ENCODE measurements at regions not wholly inside any gene's neighbourhood (a gene's known extent, or its start where the extent isn't known, plus 50 kb on each side); places are given as distances from the start of the nearest gene placed in this dataset.

GRCh38 chr4:72768364-72768763 is 199.3 kb upstream of the ADAMTS3 start:
- TF ChIP-seq REST (IDR thresholded peaks at IDR 0.05; ENCODE audit: insufficient replicate concordance, low read depth) = no peak
- TF ChIP-seq CTCF (IDR thresholded peaks at IDR 0.05; ENCODE audit: insufficient read depth, low read length) = no peak
- TF ChIP-seq POLR2AphosphoS5 (IDR thresholded peaks at IDR 0.05; ENCODE audit: low read depth) = no peak
- no peak for TF ChIP-seq SPI1 (IDR thresholded peaks at IDR 0.05; ENCODE audit: borderline replicate concordance, low read depth)
- no peak for TF ChIP-seq GABPA (IDR thresholded peaks at IDR 0.05; ENCODE audit: low read depth)
